ENCODE measurements at regions not wholly inside any gene's neighbourhood (a gene's known extent, or its start where the extent isn't known, plus 50 kb on each side); places are given as distances from the start of the nearest gene placed in this dataset.
"Not testable (repeated sequence)": the region's sequence is repeated elsewhere in the genome, so short reads cannot be mapped to it uniquely, and the experiment has no call there.

- DNase-seq = no peak
Observed at GRCh38 chr2:216774620-216775019, 79.3 kb upstream of the IGFBP5 start.

DNA sequence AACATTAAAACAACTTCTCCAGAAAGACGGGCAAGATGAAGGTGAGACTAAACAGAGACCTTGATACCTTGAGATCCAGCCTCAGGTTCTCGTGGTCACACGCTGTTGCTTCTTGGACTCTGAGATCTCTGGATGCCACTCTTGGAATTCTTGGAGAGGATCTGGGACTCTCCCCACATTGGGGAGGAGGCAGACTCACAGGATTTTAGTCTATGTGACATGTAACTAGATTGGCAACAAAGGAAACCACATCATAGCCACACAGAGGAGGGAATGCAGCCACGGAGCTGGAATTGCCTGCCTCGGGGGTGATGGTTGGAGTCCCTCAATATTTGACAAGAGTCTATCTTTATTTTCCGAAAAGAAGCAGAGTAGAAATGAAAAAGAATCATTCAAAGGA, 78.8 kb upstream of the IGFBP5 start:
- no peak for DNase-seq

GRCh38 chr2:216773072-216773471, 77.7 kb upstream of the IGFBP5 start:
- no peak for DNase-seq

GRCh38 chr2:216770717-216771116, 75.4 kb upstream of the IGFBP5 start:
- DNase-seq = no peak

DNA sequence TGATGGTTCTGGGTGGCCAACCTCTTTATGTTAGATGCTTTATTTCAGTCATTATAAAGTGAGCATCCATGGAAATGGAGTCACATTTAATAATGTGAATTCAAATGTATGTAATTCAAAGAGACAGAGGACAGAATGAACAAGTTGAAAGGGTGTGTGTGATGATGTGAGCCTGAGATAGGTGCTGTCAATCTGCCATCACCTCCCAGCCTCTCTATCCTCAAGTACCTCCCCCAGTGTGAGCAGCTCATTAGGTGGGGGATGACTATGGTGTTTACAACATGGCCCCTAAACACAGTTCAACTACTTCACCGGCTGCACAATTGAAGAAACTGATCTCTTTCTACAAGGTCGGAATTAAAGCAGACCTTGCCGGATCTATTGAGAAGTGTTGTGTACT, 74.7 kb upstream of the IGFBP5 start:
- DNase-seq = no peak

DNA sequence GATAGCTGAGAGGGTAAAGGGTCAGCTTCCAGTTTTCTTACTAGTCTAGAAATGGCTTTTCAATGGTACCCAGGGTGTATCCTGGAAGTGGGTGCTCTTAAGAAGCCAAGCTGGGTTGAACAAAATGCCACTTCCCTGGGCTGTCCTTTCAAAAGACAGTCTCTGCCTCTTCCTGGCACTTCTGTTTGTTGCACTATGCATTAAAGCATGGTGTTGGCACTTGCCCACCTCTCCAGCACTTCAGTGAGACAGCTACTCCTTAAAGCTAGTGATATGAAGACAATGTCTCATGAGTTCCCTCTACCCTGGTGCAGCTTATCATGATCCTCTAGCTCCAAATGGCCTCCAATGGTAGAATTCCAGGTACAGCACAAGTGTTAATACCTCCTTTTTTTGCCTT, 74.3 kb upstream of the IGFBP5 start:
- no peak for DNase-seq

DNA sequence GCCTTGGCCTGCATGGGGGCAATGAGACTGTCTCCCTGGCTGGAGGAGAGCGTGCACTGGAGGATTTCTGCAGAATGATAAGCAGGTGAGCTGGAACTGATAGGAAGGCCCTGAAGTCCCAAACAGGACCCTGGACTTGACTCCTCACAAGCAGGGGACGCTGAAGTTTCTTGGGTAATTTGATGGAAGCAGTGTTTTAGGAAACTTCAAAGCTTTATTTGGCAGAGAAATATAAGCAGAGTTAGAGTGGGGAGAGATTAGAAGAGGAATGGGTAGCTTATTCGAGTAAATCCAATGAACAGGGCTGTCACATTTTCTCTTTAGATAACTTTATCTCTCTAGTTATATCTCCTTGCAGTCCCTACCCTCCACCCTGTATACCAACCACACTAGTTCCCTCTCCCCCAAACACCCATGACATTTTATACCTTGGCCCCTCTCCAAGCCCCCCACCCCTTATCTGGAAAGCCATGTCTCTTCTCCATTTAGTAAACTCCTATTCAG, 73.6 kb upstream of the IGFBP5 start:
- no peak for DNase-seq

- DNase-seq = no peak
Observed at GRCh38 chr2:216765761-216766262, 70.5 kb upstream of the IGFBP5 start.

GRCh38 chr2:216763396-216763795, 68.0 kb upstream of the IGFBP5 start:
- DNase-seq = no peak

DNA sequence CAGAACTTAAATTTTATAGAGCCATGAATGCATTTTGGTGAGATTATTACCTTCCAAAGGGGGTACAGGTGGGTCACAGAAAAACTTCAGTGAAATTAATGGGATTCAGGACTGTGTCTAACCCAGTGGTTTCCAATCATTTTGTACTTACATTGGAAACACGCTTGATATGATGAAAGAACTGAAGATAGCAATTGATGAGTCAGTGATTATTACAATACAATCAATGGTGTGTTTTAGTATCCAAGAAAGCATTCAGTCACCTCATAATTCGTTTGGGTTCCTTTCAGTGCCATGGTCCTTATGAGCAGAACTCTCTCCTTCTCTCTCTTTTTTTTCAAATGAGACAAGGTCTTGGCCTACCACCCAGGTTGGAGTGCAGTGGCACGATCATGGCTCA, 66.5 kb upstream of the IGFBP5 start:
- DNase-seq = no peak

GRCh38 chr2:216761133-216761532, 65.8 kb upstream of the IGFBP5 start:
- no peak for DNase-seq

GRCh38 chr2:216758256-216759155, 63.2 kb upstream of the IGFBP5 start:
- no peak for DNase-seq

GRCh38 chr2:216757532-216757931, 62.2 kb upstream of the IGFBP5 start:
- no peak for DNase-seq

- DNase-seq = no peak
Observed at GRCh38 chr2:216756435-216756834, 61.1 kb upstream of the IGFBP5 start.

GRCh38 chr2:216754812-216755211, 59.5 kb upstream of the IGFBP5 start:
- no peak for DNase-seq

GRCh38 chr2:216754336-216754735, 59.0 kb upstream of the IGFBP5 start:
- DNase-seq = no peak

GRCh38 chr2:216752855-216753505, 57.6 kb upstream of the IGFBP5 start:
- no peak for DNase-seq

DNA sequence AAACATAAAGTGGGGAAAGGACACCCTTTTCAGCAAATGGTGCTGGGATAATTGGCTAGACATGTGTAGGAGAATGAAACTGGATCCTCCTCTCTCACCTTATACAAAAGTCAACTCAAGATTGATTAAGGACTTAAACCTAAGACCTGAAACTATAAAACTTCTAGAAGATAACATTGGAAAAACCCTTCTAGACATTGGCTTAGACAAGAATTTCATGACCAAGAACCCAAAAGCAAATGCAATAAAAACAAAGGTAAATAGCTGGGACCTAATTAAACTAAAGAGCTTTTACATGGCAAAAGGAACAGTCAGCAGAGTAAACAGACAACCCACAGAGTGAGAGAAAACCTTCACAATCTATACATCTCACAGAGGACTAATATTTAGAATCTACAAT, 55.4 kb upstream of the IGFBP5 start:
- not testable (repeated sequence) for DNase-seq

DNA sequence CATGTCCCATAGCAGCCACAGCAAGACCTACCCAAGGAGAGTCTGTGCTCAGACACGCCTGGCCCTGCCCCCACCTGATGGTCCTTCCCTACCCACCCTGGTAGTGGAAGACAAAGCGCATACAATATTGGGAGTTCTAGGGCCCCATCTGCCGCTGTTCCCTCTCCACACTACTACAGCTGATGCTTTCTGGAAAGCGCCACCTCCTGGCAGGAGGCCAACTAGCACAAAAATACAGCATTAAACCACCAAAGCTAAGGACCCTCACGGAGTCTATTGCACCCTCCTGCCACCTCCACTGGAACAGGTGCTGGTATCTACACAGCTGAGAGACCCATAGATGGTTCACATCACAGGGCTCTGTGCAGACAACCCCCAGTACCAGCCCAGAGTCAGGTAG, 50.9 kb upstream of the IGFBP5 start:
- DNase-seq = not testable (repeated sequence)

DNA sequence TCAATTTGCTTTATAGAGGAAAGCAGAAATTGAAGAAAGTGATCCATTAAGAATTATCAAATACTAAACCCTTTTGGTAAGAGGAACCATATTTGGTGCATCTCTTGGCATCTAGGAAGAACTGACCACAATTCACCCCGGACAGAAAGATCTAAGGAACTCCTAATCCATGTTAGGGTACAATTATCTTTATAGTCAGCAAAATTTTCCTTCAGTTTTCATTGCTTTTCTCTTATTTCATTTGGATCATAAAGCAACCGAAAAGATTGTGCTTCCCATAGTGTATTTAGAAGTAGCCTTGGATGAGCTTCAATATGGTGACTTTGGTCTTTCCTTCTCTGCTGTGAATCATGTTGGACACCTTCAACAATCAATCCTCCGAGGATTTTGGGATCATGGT, 50.1 kb upstream of the IGFBP5 start:
- DNase-seq = no peak

Measured in CD4-positive, alpha-beta T cell treated with Interleukin-12 subunit alpha and Interleukin-12 subunit beta, for 1 hour (primary cell).